ENCODE measurements at regions not wholly inside any gene's neighbourhood (a gene's known extent, or its start where the extent isn't known, plus 50 kb on each side); places are given as distances from the start of the nearest gene placed in this dataset.
"Not testable (repeated sequence)": the region's sequence is repeated elsewhere in the genome, so short reads cannot be mapped to it uniquely, and the experiment has no call there.

- DNase-seq (ENCODE audit: low read depth, low spot score); H3K9ac ChIP-seq (ENCODE audit: insufficient read length, low read depth); H3K4me3 ChIP-seq (ENCODE audit: insufficient read length, low read depth); H3K36me3 ChIP-seq (ENCODE audit: insufficient read depth, insufficient read length, low read length); H3K9me3 ChIP-seq (ENCODE audit: insufficient read depth, low read length); H3K27me3 ChIP-seq (ENCODE audit: insufficient read depth, insufficient read length); H3K4me1 ChIP-seq (ENCODE audit: insufficient read depth, insufficient read length): not testable (repeated sequence)
Measured at GRCh38 chr15:20074082-20074481, 467.5 kb downstream of the GOLGA6L6 start.

- H3K9me3 ChIP-seq (ENCODE audit: insufficient read depth, low read length); DNase-seq (ENCODE audit: low read depth, low spot score); H3K27me3 ChIP-seq (ENCODE audit: insufficient read depth, insufficient read length); H3K9ac ChIP-seq (ENCODE audit: insufficient read length, low read depth); H3K4me1 ChIP-seq (ENCODE audit: insufficient read depth, insufficient read length); H3K36me3 ChIP-seq (ENCODE audit: insufficient read depth, insufficient read length, low read length); H3K4me3 ChIP-seq (ENCODE audit: insufficient read length, low read depth): not testable (repeated sequence)
Measured at GRCh38 chr15:20069043-20069442, 472.6 kb downstream of the GOLGA6L6 start.

GRCh38 chr15:20066173-20066572 is 475.4 kb downstream of the GOLGA6L6 start:
- not testable (repeated sequence) for DNase-seq (ENCODE audit: low read depth, low spot score); H3K9me3 ChIP-seq (ENCODE audit: insufficient read depth, low read length); H3K27me3 ChIP-seq (ENCODE audit: insufficient read depth, insufficient read length); H3K4me3 ChIP-seq (ENCODE audit: insufficient read length, low read depth); H3K4me1 ChIP-seq (ENCODE audit: insufficient read depth, insufficient read length); H3K36me3 ChIP-seq (ENCODE audit: insufficient read depth, insufficient read length, low read length); H3K9ac ChIP-seq (ENCODE audit: insufficient read length, low read depth)

GRCh38 chr15:20065508-20065907 is 476.1 kb downstream of the GOLGA6L6 start:
- H3K4me1 ChIP-seq (ENCODE audit: insufficient read depth, insufficient read length); H3K4me3 ChIP-seq (ENCODE audit: insufficient read length, low read depth); H3K9me3 ChIP-seq (ENCODE audit: insufficient read depth, low read length); H3K9ac ChIP-seq (ENCODE audit: insufficient read length, low read depth); H3K36me3 ChIP-seq (ENCODE audit: insufficient read depth, insufficient read length, low read length); DNase-seq (ENCODE audit: low read depth, low spot score); H3K27me3 ChIP-seq (ENCODE audit: insufficient read depth, insufficient read length): not testable (repeated sequence)

GRCh38 chr15:20063167-20063566 is 478.4 kb downstream of the GOLGA6L6 start:
- DNase-seq (ENCODE audit: low read depth, low spot score); H3K9ac ChIP-seq (ENCODE audit: insufficient read length, low read depth); H3K4me3 ChIP-seq (ENCODE audit: insufficient read length, low read depth): not testable (repeated sequence)

GRCh38 chr15:20060838-20061237 is 480.8 kb downstream of the GOLGA6L6 start:
- H3K9ac ChIP-seq (ENCODE audit: insufficient read length, low read depth); H3K4me1 ChIP-seq (ENCODE audit: insufficient read depth, insufficient read length); H3K9me3 ChIP-seq (ENCODE audit: insufficient read depth, low read length); H3K36me3 ChIP-seq (ENCODE audit: insufficient read depth, insufficient read length, low read length); H3K4me3 ChIP-seq (ENCODE audit: insufficient read length, low read depth); H3K27me3 ChIP-seq (ENCODE audit: insufficient read depth, insufficient read length); DNase-seq (ENCODE audit: low read depth, low spot score): not testable (repeated sequence)

More at GRCh38 chr15:20063167-20063566, 478.4 kb downstream of the GOLGA6L6 start:
- not testable (repeated sequence) for H3K27me3 ChIP-seq (ENCODE audit: insufficient read depth, insufficient read length); H3K4me1 ChIP-seq (ENCODE audit: insufficient read depth, insufficient read length); H3K36me3 ChIP-seq (ENCODE audit: insufficient read depth, insufficient read length, low read length); H3K9me3 ChIP-seq (ENCODE audit: insufficient read depth, low read length)

GRCh38 chr15:20056871-20057270 is 484.7 kb downstream of the GOLGA6L6 start:
- H3K4me1 ChIP-seq (ENCODE audit: insufficient read depth, insufficient read length); H3K27me3 ChIP-seq (ENCODE audit: insufficient read depth, insufficient read length); H3K9me3 ChIP-seq (ENCODE audit: insufficient read depth, low read length); DNase-seq (ENCODE audit: low read depth, low spot score); H3K4me3 ChIP-seq (ENCODE audit: insufficient read length, low read depth); H3K36me3 ChIP-seq (ENCODE audit: insufficient read depth, insufficient read length, low read length); H3K9ac ChIP-seq (ENCODE audit: insufficient read length, low read depth): not testable (repeated sequence)

GRCh38 chr15:20055921-20056320 is 485.7 kb downstream of the GOLGA6L6 start:
- not testable (repeated sequence) for H3K9me3 ChIP-seq (ENCODE audit: insufficient read depth, low read length); H3K9ac ChIP-seq (ENCODE audit: insufficient read length, low read depth); DNase-seq (ENCODE audit: low read depth, low spot score); H3K4me3 ChIP-seq (ENCODE audit: insufficient read length, low read depth); H3K27me3 ChIP-seq (ENCODE audit: insufficient read depth, insufficient read length); H3K4me1 ChIP-seq (ENCODE audit: insufficient read depth, insufficient read length); H3K36me3 ChIP-seq (ENCODE audit: insufficient read depth, insufficient read length, low read length)

- not testable (repeated sequence) for DNase-seq (ENCODE audit: low read depth, low spot score); H3K9me3 ChIP-seq (ENCODE audit: insufficient read depth, low read length); H3K4me3 ChIP-seq (ENCODE audit: insufficient read length, low read depth); H3K4me1 ChIP-seq (ENCODE audit: insufficient read depth, insufficient read length); H3K27me3 ChIP-seq (ENCODE audit: insufficient read depth, insufficient read length); H3K36me3 ChIP-seq (ENCODE audit: insufficient read depth, insufficient read length, low read length); H3K9ac ChIP-seq (ENCODE audit: insufficient read length, low read depth)
Measured at GRCh38 chr15:20048189-20048588, 493.4 kb downstream of the GOLGA6L6 start.

GRCh38 chr15:20045165-20045564 is 496.4 kb downstream of the GOLGA6L6 start:
- DNase-seq (ENCODE audit: low read depth, low spot score); H3K9ac ChIP-seq (ENCODE audit: insufficient read length, low read depth); H3K36me3 ChIP-seq (ENCODE audit: insufficient read depth, insufficient read length, low read length); H3K9me3 ChIP-seq (ENCODE audit: insufficient read depth, low read length); H3K27me3 ChIP-seq (ENCODE audit: insufficient read depth, insufficient read length); H3K4me3 ChIP-seq (ENCODE audit: insufficient read length, low read depth); H3K4me1 ChIP-seq (ENCODE audit: insufficient read depth, insufficient read length): not testable (repeated sequence)

- H3K4me3 ChIP-seq (ENCODE audit: insufficient read length, low read depth); H3K36me3 ChIP-seq (ENCODE audit: insufficient read depth, insufficient read length, low read length); DNase-seq (ENCODE audit: low read depth, low spot score); H3K9ac ChIP-seq (ENCODE audit: insufficient read length, low read depth); H3K27me3 ChIP-seq (ENCODE audit: insufficient read depth, insufficient read length); H3K4me1 ChIP-seq (ENCODE audit: insufficient read depth, insufficient read length); H3K9me3 ChIP-seq (ENCODE audit: insufficient read depth, low read length): not testable (repeated sequence)
Measured at GRCh38 chr15:20040691-20041090, 500.9 kb downstream of the GOLGA6L6 start.

GRCh38 chr15:20025040-20025439 is 516.6 kb downstream of the GOLGA6L6 start:
- not testable (repeated sequence) for H3K4me3 ChIP-seq (ENCODE audit: insufficient read length, low read depth); H3K36me3 ChIP-seq (ENCODE audit: insufficient read depth, insufficient read length, low read length); H3K9ac ChIP-seq (ENCODE audit: insufficient read length, low read depth); H3K4me1 ChIP-seq (ENCODE audit: insufficient read depth, insufficient read length); H3K9me3 ChIP-seq (ENCODE audit: insufficient read depth, low read length); DNase-seq (ENCODE audit: low read depth, low spot score); H3K27me3 ChIP-seq (ENCODE audit: insufficient read depth, insufficient read length)

GRCh38 chr15:20022349-20022748 is 519.3 kb downstream of the GOLGA6L6 start:
- not testable (repeated sequence) for H3K27me3 ChIP-seq (ENCODE audit: insufficient read depth, insufficient read length); H3K4me3 ChIP-seq (ENCODE audit: insufficient read length, low read depth); H3K9ac ChIP-seq (ENCODE audit: insufficient read length, low read depth); DNase-seq (ENCODE audit: low read depth, low spot score); H3K4me1 ChIP-seq (ENCODE audit: insufficient read depth, insufficient read length); H3K36me3 ChIP-seq (ENCODE audit: insufficient read depth, insufficient read length, low read length); H3K9me3 ChIP-seq (ENCODE audit: insufficient read depth, low read length)
